ENCODE measurements at regions not wholly inside any gene's neighbourhood (a gene's known extent, or its start where the extent isn't known, plus 50 kb on each side); places are given as distances from the start of the nearest gene placed in this dataset.
"Not testable (repeated sequence)": the region's sequence is repeated elsewhere in the genome, so short reads cannot be mapped to it uniquely, and the experiment has no call there.

DNA sequence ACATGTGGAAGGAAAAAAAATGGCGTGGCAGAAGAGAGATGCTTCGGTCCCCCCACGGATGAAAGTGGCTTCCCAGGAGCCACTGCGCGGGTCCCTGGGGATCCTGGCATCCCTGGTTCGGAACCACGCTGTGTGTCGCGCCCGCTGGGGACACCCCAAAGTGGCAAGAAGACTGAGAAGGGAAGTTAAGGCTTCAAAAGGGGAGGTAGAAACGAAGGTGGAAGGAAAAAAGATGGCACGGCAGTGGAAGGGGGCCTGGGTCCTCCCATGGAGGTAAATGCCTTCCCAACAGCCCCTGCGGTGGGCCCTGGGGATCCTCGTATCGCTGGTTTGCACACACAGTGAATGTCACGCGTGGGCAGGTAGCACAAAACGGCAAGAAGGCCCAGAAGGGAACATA lies 281.7 kb downstream of the ALG10 start:
- DNase-seq (ENCODE audit: low spot score) = no peak

DNA sequence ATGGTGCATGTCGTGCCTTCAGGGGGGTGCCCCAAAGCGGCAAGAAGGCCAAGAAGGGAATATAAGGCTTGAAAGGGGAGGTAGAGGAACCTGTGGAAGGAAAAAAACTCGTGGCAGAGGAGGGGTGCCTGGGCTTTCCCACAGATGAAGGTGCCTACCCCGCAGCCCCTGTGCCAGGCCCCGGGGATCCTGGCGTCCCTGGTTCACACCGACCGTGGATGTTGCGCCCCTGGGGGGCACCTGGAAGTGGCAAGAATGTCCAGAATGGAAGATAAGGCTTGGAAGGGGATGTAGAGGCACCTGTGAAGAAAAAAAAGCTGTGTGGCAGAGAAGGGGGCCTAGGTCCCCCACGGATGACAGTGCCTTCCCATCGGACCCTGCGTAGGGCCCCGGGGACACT lies 282.2 kb downstream of the ALG10 start:
- DNase-seq (ENCODE audit: low spot score) = no peak

DNA sequence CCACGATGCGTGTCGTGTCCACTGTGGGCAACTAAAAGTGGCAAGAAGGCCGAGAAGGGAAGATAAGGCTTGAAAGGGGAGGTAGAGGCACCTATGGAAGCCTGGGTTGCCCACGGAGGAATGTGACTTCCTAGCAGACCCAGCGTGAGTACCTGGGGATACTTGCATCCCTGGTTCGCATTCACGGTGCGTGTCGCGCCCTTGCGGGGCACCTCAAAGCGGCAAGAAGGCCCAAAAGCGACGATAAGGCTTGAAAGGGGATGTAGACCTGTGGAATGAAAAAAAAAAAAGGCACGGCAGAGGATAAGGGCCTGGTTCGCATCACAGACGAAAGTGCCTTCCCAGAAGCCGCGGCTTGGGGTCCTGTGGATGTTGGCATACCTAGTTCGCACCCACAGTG lies 282.9 kb downstream of the ALG10 start:
- DNase-seq (ENCODE audit: low spot score) = no peak

DNA sequence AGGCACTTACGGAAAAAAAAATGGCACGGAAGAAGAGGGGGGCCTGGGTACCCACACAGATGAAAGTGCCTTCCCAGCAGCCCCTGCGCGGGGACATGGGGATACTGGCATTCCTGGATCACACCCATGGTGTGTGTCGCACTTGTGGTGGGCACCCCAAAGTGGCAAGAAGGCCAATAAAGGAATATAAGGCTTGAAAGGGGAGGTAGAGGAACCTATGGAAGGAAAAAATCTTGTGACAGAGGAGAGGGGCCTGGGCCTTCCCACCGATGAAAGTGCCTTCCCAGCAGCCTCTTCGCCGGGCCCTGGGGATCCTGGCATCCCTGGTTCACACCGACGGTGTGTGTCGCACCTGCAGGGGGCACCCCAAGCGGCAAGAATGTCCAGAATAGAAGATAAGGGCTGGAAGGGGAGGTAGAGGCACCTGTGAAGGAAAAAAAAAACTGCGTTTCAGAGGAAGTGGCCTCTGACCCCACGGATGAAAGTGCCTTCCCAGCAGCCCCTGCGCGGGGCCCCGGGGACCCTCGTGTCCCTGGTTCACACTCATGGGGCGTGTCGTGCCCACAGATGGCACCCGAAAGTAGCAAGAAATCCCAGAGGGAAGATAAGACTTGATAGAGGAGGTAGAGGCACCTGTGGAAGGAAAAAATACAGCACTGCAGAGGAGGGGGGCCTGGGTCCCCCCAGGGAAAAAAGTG lies 284.0 kb downstream of the ALG10 start:
- no peak for DNase-seq (ENCODE audit: low spot score)

DNA sequence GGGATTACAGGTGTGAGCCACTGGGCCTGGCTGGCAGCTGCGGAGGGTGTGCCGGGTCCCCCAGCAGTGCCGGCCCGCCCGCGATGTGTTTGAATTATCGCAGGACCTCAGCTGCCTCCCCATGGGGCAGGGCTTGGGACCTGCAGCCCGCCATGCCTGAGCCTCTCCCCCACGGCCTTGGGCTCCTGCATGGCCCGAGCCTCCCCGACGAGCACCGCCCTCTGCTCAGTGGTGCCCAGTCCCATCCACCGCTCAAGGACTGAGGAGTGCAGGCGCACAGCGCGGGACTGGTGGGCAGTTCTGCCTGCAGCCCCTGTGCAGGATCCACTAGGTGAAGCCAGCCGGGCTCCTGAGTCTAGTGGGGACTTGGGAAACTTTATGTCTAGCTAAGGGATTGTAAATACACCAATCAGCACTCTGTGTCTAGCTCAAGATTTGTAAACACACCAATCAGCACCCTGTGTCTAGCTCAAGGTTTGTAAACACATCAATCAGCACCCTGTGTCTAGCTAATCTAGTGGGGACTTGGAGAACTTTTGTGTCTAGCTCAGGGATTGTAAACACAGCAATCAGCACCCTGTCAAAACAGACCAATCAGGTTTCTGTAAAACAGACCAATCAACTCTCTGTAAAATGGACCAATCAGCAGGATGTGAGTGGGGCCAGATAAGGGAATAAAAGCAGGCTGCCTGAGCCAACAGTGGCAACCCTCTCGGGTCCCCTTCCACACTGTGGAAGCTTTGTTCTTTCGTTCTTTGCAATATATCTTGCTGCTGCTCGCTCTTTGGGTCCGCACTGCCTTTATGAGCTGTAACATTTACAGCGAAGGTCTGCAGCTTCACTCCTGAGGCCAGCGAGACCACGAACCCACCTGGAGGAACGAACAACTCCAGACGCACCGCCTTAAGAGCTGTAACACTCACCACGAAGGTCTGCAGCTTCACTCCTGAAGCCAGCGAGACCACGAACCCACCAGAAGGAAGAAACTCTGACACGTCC lies 287.8 kb downstream of the ALG10 start:
- not testable (repeated sequence) for DNase-seq (ENCODE audit: low spot score)

DNA sequence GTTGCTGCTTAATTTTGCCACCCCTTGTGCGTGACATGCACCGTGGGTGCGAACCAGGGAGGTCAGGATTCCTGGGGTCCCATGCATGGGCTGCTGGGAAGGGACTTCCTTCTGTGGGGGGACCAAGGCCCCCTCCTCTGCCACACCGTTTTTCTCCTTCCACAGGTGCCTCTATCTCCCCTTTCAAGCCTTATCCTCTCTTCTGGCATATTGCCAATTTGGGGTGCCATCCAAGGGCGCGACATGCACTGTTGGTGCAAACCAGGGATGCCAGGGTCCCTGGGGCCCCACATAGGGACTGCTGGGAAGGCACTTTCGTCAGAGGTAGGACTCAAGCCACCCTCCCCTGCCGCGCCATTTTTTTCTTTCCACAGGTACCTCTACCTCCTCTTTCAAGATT lies 289.0 kb downstream of the ALG10 start:
- DNase-seq (ENCODE audit: low spot score) = no peak

DNA sequence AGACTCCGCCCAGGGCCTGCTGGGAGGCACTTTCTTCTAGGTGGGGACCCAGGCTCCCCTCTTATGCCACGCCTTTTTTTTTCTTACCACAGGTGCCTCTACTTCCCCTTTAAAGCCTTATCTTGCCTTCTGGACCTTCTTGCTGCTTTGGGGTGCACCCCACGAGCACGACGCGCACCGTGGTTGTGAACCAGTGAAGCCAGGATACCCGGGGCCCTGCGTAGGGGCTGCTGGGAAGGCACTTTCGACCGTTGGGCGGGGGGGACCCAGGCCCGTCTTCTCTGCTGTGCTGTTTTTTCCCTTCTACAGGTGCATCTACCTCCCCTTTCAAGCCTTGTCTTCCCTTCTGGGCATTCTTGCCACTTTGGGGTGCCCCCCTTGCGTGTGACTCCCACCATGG lies 305.4 kb downstream of the ALG10 start:
- DNase-seq (ENCODE audit: low spot score) = no peak

DNA sequence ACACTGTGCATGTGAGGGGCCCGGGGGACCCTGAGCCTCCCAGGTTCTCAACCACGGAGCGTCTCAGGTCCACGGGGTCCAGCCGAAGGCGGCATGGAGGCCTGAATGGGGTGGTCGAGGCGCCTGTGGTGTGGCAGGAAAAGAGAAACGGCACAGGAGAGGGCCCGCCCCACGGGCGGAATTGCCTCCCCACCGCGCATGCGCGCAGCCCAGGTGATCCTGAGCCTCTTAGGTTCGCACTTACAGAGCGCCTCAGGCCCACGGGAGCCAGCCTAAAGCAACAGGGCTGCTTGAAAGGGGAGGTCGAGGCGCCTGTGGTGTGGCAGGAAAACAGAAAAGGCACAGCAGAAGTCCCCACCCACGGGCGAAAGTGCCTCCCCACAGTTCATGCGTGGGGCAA lies 311.0 kb downstream of the ALG10 start:
- DNase-seq (ENCODE audit: low spot score) = no peak

DNA sequence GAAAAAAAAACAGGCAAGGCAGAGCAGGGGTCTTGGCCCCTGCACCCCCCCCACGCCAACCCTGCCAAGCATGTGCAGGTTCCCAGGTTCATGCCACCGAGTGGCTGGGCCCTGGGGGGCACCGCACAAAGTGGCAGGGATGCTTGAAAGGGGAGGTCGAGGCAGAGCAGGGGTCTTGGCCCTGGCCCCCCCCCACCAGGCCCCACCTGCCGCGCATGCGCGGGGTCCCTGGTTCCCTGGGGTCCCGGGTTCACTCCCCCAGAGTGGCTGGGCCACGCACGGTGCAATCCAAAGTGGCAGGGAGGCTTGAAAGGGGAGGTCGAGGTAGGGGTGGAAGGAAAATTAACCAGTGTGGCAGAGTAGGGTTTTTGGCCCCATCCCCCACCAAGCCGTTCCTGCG lies 312.2 kb downstream of the ALG10 start:
- no peak for DNase-seq (ENCODE audit: low spot score)

DNA sequence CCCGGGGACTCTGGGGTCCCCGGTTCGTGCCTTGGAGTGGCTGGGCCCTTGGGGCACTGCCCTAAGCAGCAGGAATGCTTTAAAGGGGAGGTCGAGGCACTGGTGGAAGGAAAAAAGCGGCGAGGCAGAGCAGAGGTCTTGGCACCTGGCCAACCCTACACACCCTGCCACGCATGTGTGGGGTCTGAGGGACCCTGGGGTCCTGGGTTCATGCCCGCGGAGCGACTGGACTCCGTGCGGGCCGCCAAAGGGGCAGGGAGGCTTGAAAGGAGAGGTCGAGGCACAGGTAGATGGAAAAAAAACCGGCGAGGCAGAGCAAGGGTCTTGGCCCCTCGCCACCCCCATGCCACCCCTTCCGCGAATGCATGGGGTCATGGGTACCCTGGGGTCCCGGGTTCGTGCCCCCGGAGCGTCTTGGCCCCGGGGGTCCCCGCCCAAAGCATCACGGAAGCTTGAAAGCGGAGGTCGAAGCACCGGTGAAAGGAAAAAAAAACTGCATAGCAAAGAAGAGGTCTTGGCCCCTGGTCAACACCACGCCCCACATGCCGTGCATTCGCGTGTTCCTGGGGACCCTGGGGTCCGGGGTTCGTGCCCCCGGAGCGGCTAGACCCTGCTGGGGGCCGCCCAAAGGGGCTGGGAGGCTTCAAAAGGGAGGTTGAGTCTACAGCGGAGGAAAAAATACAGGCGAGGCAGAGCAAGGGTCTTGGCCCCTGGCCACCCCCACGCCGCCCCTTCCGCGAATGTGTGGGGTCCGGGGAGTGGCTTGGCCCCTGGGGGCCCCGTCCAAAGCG lies 312.9 kb downstream of the ALG10 start:
- no peak for DNase-seq (ENCODE audit: low spot score)

DNA sequence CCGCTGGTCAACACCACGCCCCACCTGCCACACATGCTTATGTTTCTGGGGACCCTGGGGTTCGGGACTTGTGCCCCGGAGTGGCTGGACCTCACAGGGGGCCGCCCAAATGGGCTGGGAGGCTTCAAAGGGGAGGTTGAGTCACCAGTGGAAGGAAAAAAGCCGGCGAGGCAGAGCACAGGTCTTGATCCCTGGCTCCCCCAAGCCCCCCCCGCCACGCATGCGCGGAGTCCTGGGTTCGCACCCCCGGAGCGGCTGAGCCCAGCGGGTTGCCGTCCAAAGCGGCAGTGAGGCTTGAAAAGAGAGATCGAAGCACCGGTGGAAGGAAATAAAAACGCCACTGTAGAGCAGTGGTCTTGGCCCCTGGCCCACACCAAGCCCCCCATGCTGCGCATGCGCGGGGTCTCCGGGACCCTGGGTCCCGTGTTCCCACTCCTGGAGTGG lies 313.5 kb downstream of the ALG10 start:
- no peak for DNase-seq (ENCODE audit: low spot score)

DNA sequence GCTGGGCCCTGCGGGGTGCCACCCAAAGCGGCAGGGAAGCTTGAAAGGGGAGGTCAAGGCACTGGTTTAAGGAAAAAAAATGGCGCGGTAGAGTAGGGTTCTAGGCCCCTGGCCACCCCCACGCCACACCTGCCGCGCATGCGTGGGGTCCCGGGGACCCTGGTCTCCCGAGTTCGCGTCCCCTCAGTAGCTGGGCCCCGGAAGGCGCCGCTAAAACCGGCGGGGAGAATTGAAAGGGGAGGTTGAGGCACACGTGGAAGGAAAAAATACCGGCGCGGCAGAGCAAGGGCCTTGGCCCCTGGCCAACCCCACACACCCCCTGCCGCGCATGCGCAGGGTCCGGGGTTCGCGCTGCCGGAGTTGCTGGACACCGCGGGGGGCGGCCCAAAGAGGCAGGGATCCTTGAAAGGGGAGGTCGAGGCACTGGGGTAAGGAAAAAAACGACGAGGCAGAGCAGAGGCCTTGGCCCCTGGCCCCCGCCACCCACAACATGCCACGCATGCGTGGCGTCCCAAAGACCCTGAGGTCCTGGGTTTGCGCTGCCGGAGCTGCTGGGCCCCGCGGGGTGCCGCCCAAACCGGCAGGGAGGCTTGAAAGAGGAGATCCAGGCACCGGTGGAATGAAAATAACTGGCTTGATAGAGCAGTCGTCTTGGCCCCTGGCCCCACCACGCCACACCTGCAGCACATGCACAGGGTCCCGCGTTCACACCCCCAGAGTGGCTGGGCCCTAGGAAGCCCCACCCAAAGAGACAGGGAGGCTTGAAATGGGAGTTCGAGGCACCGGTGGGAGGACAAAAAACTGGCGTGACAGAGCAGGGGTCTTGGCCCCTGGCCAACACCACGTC lies 314.5 kb downstream of the ALG10 start:
- DNase-seq (ENCODE audit: low spot score) = no peak

DNA sequence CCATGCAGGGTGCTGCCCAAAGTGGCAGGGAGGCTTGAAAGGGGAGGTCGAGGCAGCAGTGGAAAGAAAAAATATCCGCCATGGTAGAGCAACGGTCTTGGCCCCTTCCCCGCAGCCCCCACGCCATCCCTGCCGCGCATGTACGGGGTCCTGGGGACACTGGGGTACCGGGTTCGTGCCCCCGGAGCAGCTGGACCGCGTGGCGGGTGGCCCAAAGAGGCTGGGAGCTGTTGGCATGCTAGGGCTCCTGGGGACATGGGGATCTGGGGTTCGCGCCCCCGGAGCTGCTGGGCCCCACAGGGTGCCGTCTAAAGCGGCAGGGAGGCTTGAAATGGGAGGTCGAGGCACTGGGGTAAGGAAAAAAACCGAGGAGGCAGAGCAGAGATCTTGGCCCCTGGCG lies 316.5 kb downstream of the ALG10 start:
- DNase-seq (ENCODE audit: low spot score) = no peak

DNA sequence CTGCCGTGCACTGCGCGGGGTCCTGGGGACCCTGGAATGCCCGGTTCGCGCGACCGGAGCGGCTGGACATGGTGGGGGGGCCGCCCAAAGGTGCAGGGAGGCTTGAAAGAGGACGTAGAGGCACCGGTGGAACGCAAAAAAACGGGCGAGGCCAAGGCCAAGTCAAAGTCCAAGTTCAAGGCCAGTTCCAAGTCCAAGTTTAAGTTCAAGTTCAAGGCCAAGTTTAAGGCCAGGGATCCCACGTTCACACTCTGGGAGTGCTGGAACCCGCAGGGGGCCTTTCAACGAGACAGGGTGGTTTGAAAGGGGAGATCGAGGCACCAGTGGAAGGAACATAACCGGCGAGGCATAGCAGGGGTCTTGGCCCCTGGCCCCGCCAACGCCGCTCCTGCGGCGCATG lies 317.6 kb downstream of the ALG10 start:
- no peak for DNase-seq (ENCODE audit: low spot score)

DNA sequence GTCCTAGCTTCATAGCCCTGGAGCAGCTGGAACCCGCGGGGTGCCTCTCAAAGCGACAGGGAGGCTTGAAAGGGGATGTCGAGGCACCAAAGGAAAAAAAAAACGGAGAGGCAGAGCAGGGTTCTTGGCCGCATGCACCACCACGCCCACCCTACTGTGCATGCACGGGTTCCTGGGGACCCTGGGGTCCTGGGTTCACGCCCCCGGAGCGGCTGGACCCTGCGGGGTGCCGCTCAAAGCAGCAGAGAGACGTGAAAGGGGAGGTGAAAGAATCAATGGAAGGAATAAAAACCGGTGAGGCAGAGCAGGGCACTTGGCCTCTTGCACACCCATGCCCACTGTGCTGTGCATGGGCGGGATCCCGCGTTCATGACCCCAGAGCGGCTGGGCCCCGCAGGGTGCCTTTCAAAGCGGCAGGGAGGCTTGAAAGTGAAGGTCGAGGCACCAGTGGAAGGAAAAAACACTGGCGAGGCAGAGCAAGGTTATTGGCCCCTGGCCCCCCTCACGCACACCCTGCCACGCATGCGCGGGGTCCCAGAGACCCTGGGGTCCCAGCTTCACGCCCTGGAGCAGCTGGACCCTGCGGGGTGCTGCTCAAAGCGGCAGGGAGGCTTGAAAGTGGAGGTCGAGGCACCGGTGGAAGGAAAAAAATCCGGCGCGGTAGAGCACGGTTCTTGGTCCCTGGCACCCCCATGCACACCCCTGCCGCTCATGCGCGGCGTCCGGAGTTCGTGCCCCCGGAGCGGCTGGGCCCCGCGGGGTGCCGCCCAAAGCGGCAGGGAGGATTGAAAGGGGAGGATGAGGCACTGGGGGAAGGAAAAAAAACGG lies 318.5 kb downstream of the ALG10 start:
- no peak for DNase-seq (ENCODE audit: low spot score)

DNA sequence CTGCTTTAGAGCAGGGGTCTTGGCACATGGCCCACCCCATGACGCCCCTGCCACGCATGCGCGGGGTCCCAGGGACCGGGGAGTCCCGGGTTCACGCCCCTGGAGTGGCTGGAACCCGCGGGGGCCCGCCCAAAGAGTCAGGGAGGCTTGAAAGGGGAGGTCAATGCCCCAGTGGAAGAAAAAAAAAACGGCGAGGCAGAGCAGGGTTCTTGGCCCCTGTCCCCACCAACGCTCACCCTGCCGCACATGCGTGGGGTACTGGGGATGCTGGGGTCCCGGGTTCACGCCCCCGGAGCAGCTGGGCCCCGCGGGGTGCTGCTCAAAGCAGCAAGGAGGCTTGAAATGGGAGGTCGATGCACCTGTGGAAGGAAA lies 319.1 kb downstream of the ALG10 start:
- DNase-seq (ENCODE audit: low spot score) = no peak

DNA sequence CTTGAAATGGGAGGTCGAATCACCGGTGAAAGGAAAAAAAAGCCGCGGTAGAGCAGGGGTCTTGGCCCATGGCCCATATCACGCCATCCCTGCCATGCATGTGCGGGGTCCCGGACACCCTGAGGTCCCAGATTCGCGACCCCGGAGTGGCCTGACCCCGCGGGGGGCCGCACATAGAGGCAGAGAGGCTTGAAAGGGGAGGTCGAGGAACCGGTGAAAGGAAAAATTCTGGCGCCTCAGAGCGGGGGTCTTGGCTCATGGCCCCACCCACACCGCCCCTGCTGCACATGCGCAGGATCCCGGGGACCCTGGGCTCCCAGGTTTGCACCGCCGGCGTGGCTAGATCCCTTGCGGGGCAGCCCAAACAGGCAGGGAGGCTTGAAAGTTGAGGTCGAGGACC lies 319.8 kb downstream of the ALG10 start:
- no peak for DNase-seq (ENCODE audit: low spot score)

DNA sequence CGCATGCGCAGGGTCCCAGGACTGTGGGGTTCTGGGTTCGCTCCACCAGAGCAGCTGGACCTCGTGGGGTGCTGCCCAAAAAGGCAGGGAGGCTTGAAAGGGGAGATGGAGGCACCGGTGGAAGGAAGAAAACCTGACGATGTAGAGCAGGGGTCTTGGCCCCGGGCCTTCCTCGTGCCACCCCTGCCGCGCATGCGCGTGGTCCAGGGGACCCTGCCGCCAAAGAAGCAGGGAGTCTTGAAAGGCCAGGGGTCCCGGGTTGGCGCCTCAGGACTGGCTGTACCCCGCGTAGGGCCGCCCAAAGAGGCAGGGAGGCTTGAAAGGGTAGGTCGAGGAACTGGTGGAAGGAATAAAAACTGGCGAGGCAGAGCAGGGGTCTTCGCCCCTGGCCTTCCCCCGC lies 321.0 kb downstream of the ALG10 start:
- no peak for DNase-seq (ENCODE audit: low spot score)

DNA sequence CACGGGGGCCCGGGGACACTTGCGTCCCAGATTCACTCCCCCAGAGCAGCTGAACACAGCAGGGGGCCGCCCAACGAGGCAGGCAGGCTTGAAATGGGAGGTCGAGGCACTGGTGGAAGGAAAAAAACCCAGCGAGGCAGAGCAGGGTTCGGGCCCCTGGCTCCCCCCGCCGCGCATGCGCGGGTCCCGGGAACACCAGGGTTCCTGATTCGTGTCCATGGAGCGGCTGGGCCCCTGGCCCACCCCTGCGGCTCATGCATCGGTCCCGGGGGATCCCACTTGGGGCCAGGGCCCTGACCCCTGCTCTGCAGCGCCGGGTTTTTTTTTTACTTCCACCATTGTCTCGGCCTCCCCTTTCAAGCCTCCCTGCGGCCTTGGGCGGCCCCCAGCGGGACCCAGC lies 321.5 kb downstream of the ALG10 start:
- DNase-seq (ENCODE audit: low spot score) = no peak

DNA sequence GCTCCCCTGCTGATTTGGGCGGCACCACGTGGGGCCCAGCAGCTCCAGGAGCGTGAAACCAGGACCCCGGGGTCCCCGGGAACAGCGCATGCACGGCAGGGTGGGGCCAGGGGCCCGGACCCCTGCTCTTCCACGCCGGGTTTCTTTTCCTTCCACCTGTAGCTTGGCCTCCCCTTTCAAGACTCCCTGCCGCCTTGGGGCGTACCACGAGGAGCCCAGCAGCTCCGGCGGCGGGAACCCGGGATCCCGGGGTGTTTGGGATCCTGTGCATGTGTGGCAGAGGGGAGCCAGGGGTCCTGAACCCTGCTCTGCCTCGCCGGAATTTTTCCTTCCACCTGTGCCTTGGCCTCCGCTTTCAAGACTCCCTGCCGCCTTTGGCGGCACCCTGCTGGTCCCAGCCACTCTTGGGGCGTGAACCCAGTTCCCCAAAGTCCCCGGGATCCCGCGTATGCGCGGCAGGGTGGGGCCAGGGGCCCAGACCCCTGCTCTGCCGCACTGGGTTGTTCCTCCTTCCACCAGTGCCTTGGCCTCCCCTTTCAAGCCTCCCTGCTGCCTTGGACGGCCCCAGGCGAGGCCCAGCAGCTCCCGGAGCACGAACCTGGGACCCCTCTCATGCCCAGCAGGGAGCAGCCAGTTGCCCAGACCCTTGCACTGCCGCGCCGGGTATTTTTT lies 322.7 kb downstream of the ALG10 start:
- DNase-seq (ENCODE audit: low spot score) = no peak
